IMR-90 (cell line): ENCODE measurements at regions not wholly inside any gene's neighbourhood (a gene's known extent, or its start where the extent isn't known, plus 50 kb on each side); places are given as distances from the start of the nearest gene placed in this dataset.

Experiments
- ATAC-seq: fragments of 200-7000 bp; cut with Tn5 transposase; 2 replicates; pipeline ENCODE4 v1.9.1; 2020; ENCODE audit warnings: low read depth, mild to moderate bottlenecking, moderate library complexity
- BruUV-seq: library from RNA; stranded (reverse); fragments of 400-500 nt; replicated peaks from 2 replicates; lab custom pipeline; 2021; lab: Mats Ljungman, UMichigan
- CTCF ChIA-PET: fragments of 300-600 bp; formaldehyde crosslinking; extraction: SDS; loops from one replicate; lab custom pipeline; 2021; ENCODE audit warnings: antibody characterized with exemption; lab: Yijun Ruan, JAX
- POLR2A ChIA-PET: fragments of 300-600 bp; sonication (Branson Sonifier 250); formaldehyde crosslinking; loops from one replicate; lab custom pipeline; 2022; ENCODE audit warnings: antibody characterized with exemption; ENCODE audit not compliant: unreplicated experiment; lab: Charles Lee
- DNase-seq: peaks from one replicate; pipeline ENCODE4 v3.0.0; 2013
- H2AFZ ChIP-seq: replicated peaks from 2 replicates; pipeline ENCODE3; 2013; ENCODE audit warnings: low read length, mild to moderate bottlenecking; ENCODE audit not compliant: poor library complexity
- H2AK5ac ChIP-seq: 2 replicates; pipeline ENCODE4 v1.6.1; 2013; ENCODE audit warnings: low read depth, low read length, inconsistent platforms
- H2AK9ac ChIP-seq: replicated peaks from 2 replicates; pipeline ENCODE3; 2013; ENCODE audit warnings: mild to moderate bottlenecking, low read depth, low read length, moderate library complexity; ENCODE audit not compliant: poor library complexity
- H2BK120ac ChIP-seq: 2 replicates; pipeline ENCODE4 v1.6.1; 2013; ENCODE audit warnings: low read depth, low read length, inconsistent platforms
- H2BK15ac ChIP-seq: 3 replicates; pipeline ENCODE4 v1.6.1; 2013; ENCODE audit warnings: low read depth, low read length, inconsistent platforms
- H2BK20ac ChIP-seq: 2 replicates; pipeline ENCODE4 v1.6.1; 2013; ENCODE audit warnings: low read depth, mild to moderate bottlenecking, inconsistent platforms, low read length, moderate library complexity
- H2BK5ac ChIP-seq: 2 replicates; pipeline ENCODE4 v1.6.1; 2013; ENCODE audit warnings: mild to moderate bottlenecking, low read depth, low read length, inconsistent platforms; ENCODE audit not compliant: poor library complexity, severe bottlenecking
- H3K14ac ChIP-seq: replicated peaks from 2 replicates; pipeline ENCODE4 v1.6.1; 2013; ENCODE audit warnings: low read depth, low read length, inconsistent platforms
- H3K18ac ChIP-seq: 2 replicates; pipeline ENCODE4 v1.6.1; 2013; ENCODE audit warnings: low read depth, low read length, control low read depth
- H3K23ac ChIP-seq: 2 replicates; pipeline ENCODE4 v1.6.1; 2013; ENCODE audit warnings: low read depth, low read length, inconsistent platforms
- H3K27ac ChIP-seq: 2 replicates; pipeline ENCODE4 v1.5.1; 2013; ENCODE audit warnings: mild to moderate bottlenecking, control low read depth, low read length; ENCODE audit not compliant: insufficient read depth
- H3K27me3 ChIP-seq: 2 replicates; pipeline ENCODE4 v1.6.1; 2013; ENCODE audit warnings: low read length; ENCODE audit not compliant: control insufficient read depth, insufficient read depth
- H3K36me3 ChIP-seq: 2 replicates; pipeline ENCODE4 v1.6.1; 2013; ENCODE audit warnings: low read length, mixed read lengths; ENCODE audit not compliant: control insufficient read depth, insufficient read depth
- H3K4ac ChIP-seq: 2 replicates; pipeline ENCODE4 v1.6.1; 2013; ENCODE audit warnings: low read depth, low read length, inconsistent platforms
- H3K4me1 ChIP-seq: 2 replicates; pipeline ENCODE4 v1.6.1; 2013; ENCODE audit warnings: low read length, mixed read lengths; ENCODE audit not compliant: control insufficient read depth, insufficient read depth
- H3K4me2 ChIP-seq: 2 replicates; pipeline ENCODE4 v1.6.1; 2013; ENCODE audit warnings: low read depth, mild to moderate bottlenecking, control low read depth, low read length, moderate library complexity
- H3K4me3 ChIP-seq: 2 replicates; pipeline ENCODE4 v1.5.1; 2013; ENCODE audit warnings: low read depth, mild to moderate bottlenecking, control low read depth, low read length, moderate library complexity; ENCODE audit not compliant: insufficient read depth
- H3K56ac ChIP-seq: 2 replicates; pipeline ENCODE4 v1.6.1; 2013; ENCODE audit warnings: low read length, inconsistent platforms; ENCODE audit not compliant: insufficient read depth; ENCODE audit errors: extremely low read depth
- H3K79me1 ChIP-seq, 2 experiments: 2 replicates each; pipeline ENCODE4 v1.6.1; 2013; ENCODE audit warnings: low read length in 2 of 2, inconsistent platforms in 1 of 2, low read depth in 1 of 2
- H3K9ac ChIP-seq: 2 replicates; pipeline ENCODE4 v1.6.1; 2013; ENCODE audit warnings: low read depth, low read length, control low read depth
- H3K9me1 ChIP-seq: 2 replicates; pipeline ENCODE4 v1.6.1; 2013; ENCODE audit warnings: low read length, inconsistent platforms; ENCODE audit not compliant: insufficient read depth
- H3K9me3 ChIP-seq: 2 replicates; pipeline ENCODE4 v1.6.1; 2013; ENCODE audit warnings: low read length; ENCODE audit not compliant: control insufficient read depth, insufficient read depth
- H4K20me1 ChIP-seq: 2 replicates; pipeline ENCODE4 v1.6.1; 2013; ENCODE audit warnings: low read length, inconsistent platforms; ENCODE audit not compliant: insufficient read depth
- H4K5ac ChIP-seq: 2 replicates; pipeline ENCODE4 v1.6.1; 2013; ENCODE audit warnings: mild to moderate bottlenecking, low read depth, low read length, control low read depth
- H4K8ac ChIP-seq, 2 experiments: 2 replicates each; pipeline ENCODE4 v1.6.1; 2013; ENCODE audit warnings: low read depth in 2 of 2, low read length in 2 of 2, control low read depth in 1 of 2, inconsistent platforms in 1 of 2
- H4K91ac ChIP-seq: 2 replicates; pipeline ENCODE4 v1.6.1; 2013; ENCODE audit warnings: low read depth, low read length, inconsistent platforms; ENCODE audit not compliant: insufficient read depth
- FOS ChIP-seq: fragments of 150-350 bp; IDR thresholded peaks from 2 replicates; pipeline ENCODE4 v1.6.1; 2016; ENCODE audit warnings: low read depth, low read length
- MAFK ChIP-seq: IDR thresholded peaks from 2 replicates; pipeline ENCODE4 v1.6.1; 2012; ENCODE audit warnings: low read depth, low read length, improper control_type of control experiment
- RFX5 ChIP-seq: IDR thresholded peaks from 2 replicates; pipeline ENCODE4 v1.8.0; 2012; ENCODE audit warnings: low read depth, mild to moderate bottlenecking, low read length, moderate library complexity
- WGBS, 2 experiments: methylation state at CpG; one replicate each; pipeline versions ENCODE4 v1.1.5 to v1.1.7; 2013; ENCODE audit warnings: missing lambda C conversion rate in 2 of 2; ENCODE audit not compliant: insufficient read length in 1 of 2; ENCODE audit errors: extremely low coverage in 2 of 2; 5-methylcytosine and 5-hydroxymethylcytosine counted together
- dilution Hi-C: fragments of 300-500 bp; cut with HindIII; formaldehyde crosslinking; loops from one replicate; pipeline ENCODE4 v1.14.3; 2018; ENCODE audit warnings: low sequenced_read_pairs; ENCODE audit not compliant: unreplicated experiment
- in situ Hi-C: fragments of 300-500 bp; cut with MboI; formaldehyde crosslinking; loops from 3 replicates; pipeline ENCODE4 v1.14.3; 2019; ENCODE audit warnings: low sequenced_read_pairs, inconsistent platforms, mixed read lengths
- intact Hi-C: fragments of 100-400 bp; cut with micrococcal nuclease; formaldehyde crosslinking; loops from 2 replicates; pipeline ENCODE4 v1.10.0; 2022
- TF ChIP-seq, protein P1 (sequence below): fragments of 150-350 bp; IDR thresholded peaks from 2 replicates; pipeline ENCODE4 v1.6.1; 2017; ENCODE audit warnings: mild to moderate bottlenecking, antibody characterized with exemption, low read length, low read depth

- H2BK20ac ChIP-seq: no peak overlapping the region
- H2BK15ac ChIP-seq: no peak overlapping the region
- intact Hi-C loops (no loop called here), in situ Hi-C loops (loop anchor here (25.0 kb wide), 2 partner anchors 377 to 973 kb away; no protein-coding TSS in a partner anchor), dilution Hi-C loops (no loop called here)
- CTCF ChIA-PET: no interaction called here
- H4K91ac ChIP-seq: no peak overlapping the region
- no peak overlapping the region for H2BK5ac ChIP-seq
- POLR2A ChIA-PET: no interaction called here
- no peaks in the 10 kb centered on the region for H3K9me1 ChIP-seq
- no peak overlapping the region for H3K56ac ChIP-seq
- TF ChIP-seq MAFK: no peak
- no peak for TF ChIP-seq RFX5
- TF ChIP-seq FOS: no peak
- TF ChIP-seq, protein P1, sequence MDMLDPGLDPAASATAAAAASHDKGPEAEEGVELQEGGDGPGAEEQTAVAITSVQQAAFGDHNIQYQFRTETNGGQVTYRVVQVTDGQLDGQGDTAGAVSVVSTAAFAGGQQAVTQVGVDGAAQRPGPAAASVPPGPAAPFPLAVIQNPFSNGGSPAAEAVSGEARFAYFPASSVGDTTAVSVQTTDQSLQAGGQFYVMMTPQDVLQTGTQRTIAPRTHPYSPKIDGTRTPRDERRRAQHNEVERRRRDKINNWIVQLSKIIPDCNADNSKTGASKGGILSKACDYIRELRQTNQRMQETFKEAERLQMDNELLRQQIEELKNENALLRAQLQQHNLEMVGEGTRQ: no peak
- no peak overlapping the region for H2AFZ ChIP-seq
- H3K4me3 ChIP-seq: no peak overlapping the region
- H3K4me1 ChIP-seq: no peaks in the 10 kb centered on the region
- H3K18ac ChIP-seq: no peak overlapping the region
- no peaks in the 10 kb centered on the region for H3K27me3 ChIP-seq
- H2AK9ac ChIP-seq: no peak overlapping the region
- ATAC-seq: no peak
- H3K9ac ChIP-seq: no peak overlapping the region
- DNase-seq: no peak
- H3K23ac ChIP-seq: no peak overlapping the region
- H2BK120ac ChIP-seq: no peak overlapping the region
- no peaks in the 10 kb centered on the region for H3K79me1 ChIP-seq
- H3K27ac ChIP-seq: no peak overlapping the region
- H2AK5ac ChIP-seq: no peak overlapping the region
- H3K4me2 ChIP-seq: no peak overlapping the region
- H4K8ac ChIP-seq: no peak overlapping the region
- H3K9me3 ChIP-seq: no peaks in the 10 kb centered on the region
- no peak overlapping the region for H4K5ac ChIP-seq
- no peak overlapping the region for H3K4ac ChIP-seq
- H3K36me3 ChIP-seq: no peaks in the 10 kb centered on the region
- no CpG with 5 or more reads among the region's 3 CpGs for WGBS, 2 experiments
- no TSS peak for BruUV-seq
- no peak overlapping the region for H3K14ac ChIP-seq
- no peaks in the 10 kb centered on the region for H4K20me1 ChIP-seq
Observed at GRCh38 chr10:23538968-23539367, 100.1 kb downstream of the OTUD1 start.
